ENCODE measurements at regions not wholly inside any gene's neighbourhood (a gene's known extent, or its start where the extent isn't known, plus 50 kb on each side); places are given as distances from the start of the nearest gene placed in this dataset.

DNA sequence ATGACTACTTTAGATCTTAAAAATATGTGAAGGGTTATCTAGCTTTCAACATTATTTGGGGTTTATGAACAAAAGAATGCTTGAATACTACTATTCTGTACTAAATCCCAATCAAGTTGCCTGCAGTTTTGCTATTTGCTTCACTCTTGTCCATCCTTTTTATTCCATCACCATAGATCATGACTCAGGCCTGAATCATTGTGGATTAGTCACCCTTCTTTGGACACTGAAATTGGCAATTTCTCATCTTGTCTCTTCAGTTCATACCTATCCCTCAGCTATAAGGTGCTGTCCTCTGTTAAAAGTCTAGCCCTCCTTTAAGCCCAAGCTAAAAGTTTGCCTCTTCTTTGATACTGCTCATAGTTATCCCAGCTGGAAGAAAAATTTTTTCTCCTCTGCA is 199.1 kb downstream of the CENPW start:
- ATAC-seq (ENCODE audit: low read depth in 2 of 2) (no peak), DNase-seq (no peak)
- no peak overlapping the region for H3K27ac Mint-ChIP-seq
- H3K4me1 ChIP-seq (ENCODE audit: control insufficient read depth, insufficient read depth, low read length, poor library complexity, severe bottlenecking): no peaks in the 10 kb centered on the region
- no peaks in the 10 kb centered on the region for H3K27me3 Mint-ChIP-seq
- H3K27ac ChIP-seq (ENCODE audit: insufficient read depth, low read length, poor library complexity, severe bottlenecking): no peak overlapping the region
- peaks cover 0 to 1% (median 0%) of the 10 kb centered on the region in 7 donors for H3K9me3 Mint-ChIP-seq
- H3K36me3 Mint-ChIP-seq: no peaks in the 10 kb centered on the region
- no peaks in the 10 kb centered on the region for H3K36me3 ChIP-seq (ENCODE audit: control insufficient read depth, insufficient read depth, low read length)
- H3K4me1 Mint-ChIP-seq: no peaks in the 10 kb centered on the region
- H3K4me3 Mint-ChIP-seq: no peak overlapping the region
- no peaks in the 10 kb centered on the region for H3K9me3 ChIP-seq (ENCODE audit: control insufficient read depth in 2 of 2, low read length in 2 of 2)
- H3K4me3 ChIP-seq (ENCODE audit: low read depth, low read length): no peak overlapping the region
- no peaks in the 10 kb centered on the region for H3K27me3 ChIP-seq (ENCODE audit: control insufficient read depth, insufficient read depth, low read length)

DNA sequence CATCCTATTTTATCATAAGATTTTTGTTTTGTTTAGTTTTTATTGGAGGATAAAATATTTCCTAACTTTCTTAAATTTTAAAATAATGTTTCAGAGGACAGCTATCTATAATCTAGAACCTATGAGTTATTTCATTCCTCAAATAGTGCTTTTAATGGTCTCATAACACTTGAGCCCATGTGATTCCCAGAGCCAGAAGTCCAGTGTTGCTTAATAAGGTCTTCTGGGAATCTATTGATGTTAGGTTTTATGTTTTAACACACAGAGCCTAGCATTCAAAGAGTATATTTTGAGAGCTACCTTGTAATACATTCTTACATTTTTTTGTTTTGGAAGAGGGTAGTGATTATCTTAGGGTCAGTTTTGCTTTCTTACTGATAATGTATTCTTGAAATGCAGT is 200.2 kb downstream of the CENPW start:
- no peak overlapping the region for H3K27ac Mint-ChIP-seq
- H3K4me3 Mint-ChIP-seq: no peak overlapping the region
- H3K4me1 Mint-ChIP-seq: no peaks in the 10 kb centered on the region
- Histone ChIP-seq H3K4me3 (ENCODE audit: low read depth, low read length) (no peak overlapping the region), H3K9me3 (ENCODE audit: control insufficient read depth in 2 of 2, low read length in 2 of 2) (no peaks in the 10 kb centered on the region), H3K27me3 (ENCODE audit: control insufficient read depth, insufficient read depth, low read length) (no peaks in the 10 kb centered on the region), H3K27ac (ENCODE audit: insufficient read depth, low read length, poor library complexity, severe bottlenecking) (no peak overlapping the region), H3K4me1 (ENCODE audit: control insufficient read depth, insufficient read depth, low read length, poor library complexity, severe bottlenecking) (no peaks in the 10 kb centered on the region), H3K36me3 (ENCODE audit: control insufficient read depth, insufficient read depth, low read length) (no peaks in the 10 kb centered on the region)
- H3K27me3 Mint-ChIP-seq: no peaks in the 10 kb centered on the region
- peaks cover 0 to 1% (median 0%) of the 10 kb centered on the region in 7 donors for H3K9me3 Mint-ChIP-seq
- no peaks in the 10 kb centered on the region for H3K36me3 Mint-ChIP-seq
- DNase-seq (no peak), ATAC-seq (ENCODE audit: low read depth in 2 of 2) (no peak)

DNA sequence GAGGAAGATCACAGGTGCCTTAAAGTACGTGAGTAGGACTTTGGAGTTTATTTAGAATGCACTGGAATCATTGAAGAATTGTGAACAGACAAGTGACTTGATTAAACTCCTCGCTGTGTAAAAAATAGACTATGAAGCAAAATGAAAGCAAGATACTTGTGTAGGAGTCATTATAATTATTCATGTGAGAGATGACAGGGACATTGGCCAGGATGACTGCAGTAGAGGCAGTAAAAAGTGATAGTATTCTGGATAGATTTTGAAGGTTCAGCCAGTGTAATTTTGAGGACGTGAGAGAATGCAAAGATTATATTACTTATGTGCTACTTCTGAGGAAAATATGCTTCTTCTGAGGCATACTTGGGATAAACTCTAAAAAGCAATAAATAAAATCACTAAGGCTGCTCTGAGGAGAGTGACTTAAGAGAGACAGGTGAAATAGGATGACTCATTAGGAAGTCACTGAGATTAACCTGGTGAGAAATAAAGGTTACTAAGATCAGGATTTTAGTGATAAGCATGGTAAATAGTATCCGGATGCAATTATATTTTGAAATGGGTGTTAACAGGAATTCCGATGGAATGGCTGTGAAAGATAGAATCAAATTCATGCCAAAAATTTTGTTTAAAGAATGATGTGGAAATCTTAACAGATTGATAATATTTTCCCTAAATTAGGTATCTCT is 202.0 kb downstream of the CENPW start:
- no peak overlapping the region for H3K27ac Mint-ChIP-seq
- Histone ChIP-seq H3K9me3 (ENCODE audit: control insufficient read depth in 2 of 2, low read length in 2 of 2) (no peaks in the 10 kb centered on the region), H3K36me3 (ENCODE audit: control insufficient read depth, insufficient read depth, low read length) (no peaks in the 10 kb centered on the region), H3K27me3 (ENCODE audit: control insufficient read depth, insufficient read depth, low read length) (no peaks in the 10 kb centered on the region), H3K27ac (ENCODE audit: insufficient read depth, low read length, poor library complexity, severe bottlenecking) (no peak overlapping the region), H3K4me1 (ENCODE audit: control insufficient read depth, insufficient read depth, low read length, poor library complexity, severe bottlenecking) (no peaks in the 10 kb centered on the region), H3K4me3 (ENCODE audit: low read depth, low read length) (no peak overlapping the region)
- no peak overlapping the region for H3K4me3 Mint-ChIP-seq
- H3K27me3 Mint-ChIP-seq: no peaks in the 10 kb centered on the region
- H3K36me3 Mint-ChIP-seq: no peaks in the 10 kb centered on the region
- peaks cover 0 to 2% (median 0%) of the 10 kb centered on the region in 7 donors for H3K9me3 Mint-ChIP-seq
- no peaks in the 10 kb centered on the region for H3K4me1 Mint-ChIP-seq
- DNase-seq (no peak), ATAC-seq (ENCODE audit: low read depth in 2 of 2) (no peak)

DNA sequence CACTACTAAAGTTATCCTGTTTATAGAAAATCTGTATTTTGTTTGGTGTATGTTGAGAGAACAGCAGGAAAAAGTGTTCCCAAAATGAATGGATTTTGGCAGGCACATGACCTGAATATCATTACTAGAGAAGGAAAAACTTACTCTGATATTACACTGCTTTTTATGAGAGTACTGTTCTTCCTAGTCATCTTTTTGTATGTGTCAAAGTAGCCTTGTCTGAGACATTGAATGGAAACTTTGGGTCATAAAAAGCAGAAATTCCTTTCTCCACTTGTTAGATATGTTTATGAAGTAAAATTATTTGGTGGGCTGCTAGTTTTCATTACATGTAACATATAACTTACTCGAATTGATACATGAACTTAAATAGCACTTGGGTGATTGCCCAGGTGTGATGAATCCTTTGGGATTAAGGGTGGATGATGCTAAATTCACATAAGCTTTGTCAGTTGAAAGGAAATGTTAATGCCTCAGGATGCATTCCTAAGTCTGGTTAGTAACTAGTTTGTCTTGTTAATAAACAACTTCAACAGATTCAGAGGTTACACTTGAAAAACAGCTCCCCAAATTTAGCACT is 206.7 kb downstream of the CENPW start:
- no peaks in the 10 kb centered on the region for H3K4me1 ChIP-seq (ENCODE audit: control insufficient read depth, insufficient read depth, low read length, poor library complexity, severe bottlenecking)
- no peaks in the 10 kb centered on the region for H3K27me3 ChIP-seq (ENCODE audit: control insufficient read depth, insufficient read depth, low read length)
- Mint-ChIP-seq H3K27ac (no peak overlapping the region), H3K9me3 (peaks cover 0 to 4% (median 0%) of the 10 kb centered on the region in 7 donors), H3K4me1 (no peaks in the 10 kb centered on the region), H3K4me3 (no peak overlapping the region), H3K36me3 (no peaks in the 10 kb centered on the region), H3K27me3 (no peaks in the 10 kb centered on the region)
- no peak overlapping the region for H3K27ac ChIP-seq (ENCODE audit: insufficient read depth, low read length, poor library complexity, severe bottlenecking)
- no peak overlapping the region for H3K4me3 ChIP-seq (ENCODE audit: low read depth, low read length)
- DNase-seq (no peak), ATAC-seq (ENCODE audit: low read depth in 2 of 2) (no peak)
- H3K9me3 ChIP-seq (ENCODE audit: control insufficient read depth in 2 of 2, low read length in 2 of 2): no peaks in the 10 kb centered on the region
- H3K36me3 ChIP-seq (ENCODE audit: control insufficient read depth, insufficient read depth, low read length): no peaks in the 10 kb centered on the region

DNA sequence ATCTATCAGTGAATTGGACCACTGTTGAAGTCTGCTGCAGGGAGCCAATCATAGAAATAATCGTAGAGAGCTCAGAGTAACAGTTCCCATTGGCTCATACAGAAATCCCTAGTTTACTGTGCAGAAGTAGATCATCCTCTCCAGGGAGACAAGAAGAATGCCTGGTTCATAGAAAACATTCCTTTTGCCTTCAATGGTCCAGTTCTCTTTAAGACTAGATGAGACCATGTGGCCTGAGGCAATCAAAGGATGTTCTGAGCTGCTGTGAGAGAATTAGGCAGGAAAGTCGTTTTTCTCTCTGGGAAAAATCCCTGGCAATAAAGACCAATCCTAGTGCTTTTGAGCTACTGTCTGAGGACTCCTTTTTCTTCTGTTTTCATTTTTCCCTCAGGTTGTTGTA is 208.4 kb downstream of the CENPW start:
- Histone ChIP-seq H3K27me3 (ENCODE audit: control insufficient read depth, insufficient read depth, low read length) (no peaks in the 10 kb centered on the region), H3K9me3 (ENCODE audit: control insufficient read depth in 2 of 2, low read length in 2 of 2) (no peaks in the 10 kb centered on the region), H3K4me1 (ENCODE audit: control insufficient read depth, insufficient read depth, low read length, poor library complexity, severe bottlenecking) (no peaks in the 10 kb centered on the region), H3K27ac (ENCODE audit: insufficient read depth, low read length, poor library complexity, severe bottlenecking) (no peak overlapping the region), H3K36me3 (ENCODE audit: control insufficient read depth, insufficient read depth, low read length) (no peaks in the 10 kb centered on the region), H3K4me3 (ENCODE audit: low read depth, low read length) (no peak overlapping the region)
- Mint-ChIP-seq H3K36me3 (no peaks in the 10 kb centered on the region), H3K9me3 (peaks cover 0 to 5% (median 0%) of the 10 kb centered on the region in 7 donors), H3K27ac (no peak overlapping the region), H3K4me3 (no peak overlapping the region), H3K27me3 (no peaks in the 10 kb centered on the region), H3K4me1 (no peaks in the 10 kb centered on the region)
- ATAC-seq (ENCODE audit: low read depth in 2 of 2) (no peak), DNase-seq (no peak)

DNA sequence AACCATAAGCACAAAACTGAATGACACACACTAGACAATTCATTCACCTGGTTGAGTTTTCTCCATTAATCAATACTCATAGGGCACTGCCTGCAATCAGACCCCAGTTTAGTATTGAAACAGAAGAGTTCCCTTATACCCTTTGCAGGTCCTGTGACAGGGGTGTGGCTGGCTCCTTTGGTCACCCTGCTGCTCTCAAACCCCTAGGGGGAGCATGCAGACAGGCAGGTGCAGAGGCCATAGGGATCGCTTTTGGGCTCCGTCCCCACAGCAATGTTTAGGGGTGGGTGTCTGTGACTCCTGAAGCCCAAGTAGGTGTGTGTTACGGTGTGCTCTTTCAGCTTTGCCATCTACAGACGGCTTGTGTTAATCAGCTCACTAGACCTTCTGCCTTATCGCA is 210.4 kb downstream of the CENPW start:
- Mint-ChIP-seq H3K36me3 (no peaks in the 10 kb centered on the region), H3K4me1 (no peaks in the 10 kb centered on the region), H3K9me3 (peaks cover 0 to 5% (median 0%) of the 10 kb centered on the region in 7 donors), H3K4me3 (no peak overlapping the region), H3K27me3 (no peaks in the 10 kb centered on the region), H3K27ac (no peak overlapping the region)
- Histone ChIP-seq H3K4me3 (ENCODE audit: low read depth, low read length) (no peak overlapping the region), H3K4me1 (ENCODE audit: control insufficient read depth, insufficient read depth, low read length, poor library complexity, severe bottlenecking) (no peaks in the 10 kb centered on the region), H3K9me3 (ENCODE audit: control insufficient read depth in 2 of 2, low read length in 2 of 2) (no peaks in the 10 kb centered on the region), H3K27me3 (ENCODE audit: control insufficient read depth, insufficient read depth, low read length) (no peaks in the 10 kb centered on the region), H3K36me3 (ENCODE audit: control insufficient read depth, insufficient read depth, low read length) (no peaks in the 10 kb centered on the region), H3K27ac (ENCODE audit: insufficient read depth, low read length, poor library complexity, severe bottlenecking) (no peak overlapping the region)
- peak in 1 of 2 donors; percentile 20 for ATAC-seq (ENCODE audit: low read depth in 2 of 2)
- no peak for DNase-seq

DNA sequence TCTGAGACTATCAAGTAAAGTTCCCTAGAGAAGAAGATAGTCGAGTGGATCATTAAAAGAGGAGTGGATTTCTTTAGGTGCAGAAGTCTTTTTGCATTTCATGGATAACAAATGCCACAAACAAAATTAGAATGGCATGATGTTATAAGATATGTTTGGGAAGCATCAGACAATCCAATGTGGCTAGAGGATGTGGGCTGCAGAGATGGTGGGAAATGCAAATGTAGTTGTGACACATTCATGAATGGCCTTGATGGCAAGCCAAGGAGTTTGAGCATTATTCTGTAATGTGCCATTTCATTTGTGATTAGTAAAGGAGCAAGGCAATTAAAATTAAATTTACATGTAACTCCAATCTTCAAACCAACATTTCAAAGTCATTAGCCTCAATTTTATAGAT is 211.9 kb downstream of the CENPW start:
- Histone ChIP-seq H3K27ac (ENCODE audit: insufficient read depth, low read length, poor library complexity, severe bottlenecking) (no peak overlapping the region), H3K4me1 (ENCODE audit: control insufficient read depth, insufficient read depth, low read length, poor library complexity, severe bottlenecking) (no peaks in the 10 kb centered on the region), H3K36me3 (ENCODE audit: control insufficient read depth, insufficient read depth, low read length) (no peaks in the 10 kb centered on the region), H3K9me3 (ENCODE audit: control insufficient read depth in 2 of 2, low read length in 2 of 2) (no peaks in the 10 kb centered on the region), H3K27me3 (ENCODE audit: control insufficient read depth, insufficient read depth, low read length) (no peaks in the 10 kb centered on the region), H3K4me3 (ENCODE audit: low read depth, low read length) (no peak overlapping the region)
- DNase-seq: no peak
- H3K4me1 Mint-ChIP-seq: no peaks in the 10 kb centered on the region
- no peaks in the 10 kb centered on the region for H3K36me3 Mint-ChIP-seq
- no peak overlapping the region for H3K27ac Mint-ChIP-seq
- no peak overlapping the region for H3K4me3 Mint-ChIP-seq
- ATAC-seq (ENCODE audit: low read depth in 2 of 2): no peak
- H3K9me3 Mint-ChIP-seq: peaks cover 0 to 5% (median 0%) of the 10 kb centered on the region in 7 donors
- no peaks in the 10 kb centered on the region for H3K27me3 Mint-ChIP-seq

DNA sequence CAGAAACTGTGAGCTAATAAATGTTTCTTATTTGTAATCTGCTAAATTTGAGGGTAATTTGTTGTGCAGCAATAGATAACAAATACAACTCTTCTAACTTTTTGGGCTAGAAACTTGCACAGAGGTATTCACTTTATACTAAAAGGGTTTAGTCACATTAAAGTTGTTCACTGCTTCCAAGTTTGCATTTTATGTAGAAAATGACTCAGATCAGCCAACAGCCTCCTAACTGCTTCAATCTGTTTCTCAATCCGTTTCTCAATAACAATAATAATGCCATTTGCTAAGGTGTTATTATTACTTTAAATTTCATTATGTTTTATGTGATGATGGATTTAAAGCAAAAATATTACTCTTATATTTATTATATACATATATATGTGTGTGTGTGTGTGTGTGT is 213.9 kb downstream of the CENPW start:
- Mint-ChIP-seq H3K4me3 (no peak overlapping the region), H3K4me1 (no peaks in the 10 kb centered on the region), H3K27me3 (no peaks in the 10 kb centered on the region), H3K9me3 (peaks cover 0 to 5% (median 0%) of the 10 kb centered on the region in 7 donors), H3K27ac (no peak overlapping the region), H3K36me3 (no peaks in the 10 kb centered on the region)
- Histone ChIP-seq H3K27ac (ENCODE audit: insufficient read depth, low read length, poor library complexity, severe bottlenecking) (no peak overlapping the region), H3K36me3 (ENCODE audit: control insufficient read depth, insufficient read depth, low read length) (no peaks in the 10 kb centered on the region), H3K27me3 (ENCODE audit: control insufficient read depth, insufficient read depth, low read length) (no peaks in the 10 kb centered on the region), H3K4me1 (ENCODE audit: control insufficient read depth, insufficient read depth, low read length, poor library complexity, severe bottlenecking) (no peaks in the 10 kb centered on the region), H3K4me3 (ENCODE audit: low read depth, low read length) (no peak overlapping the region), H3K9me3 (ENCODE audit: control insufficient read depth in 2 of 2, low read length in 2 of 2) (no peaks in the 10 kb centered on the region)
- DNase-seq: no peak
- ATAC-seq (ENCODE audit: low read depth in 2 of 2): no peak
